ENCODE measurements at regions not wholly inside any gene's neighbourhood (a gene's known extent, or its start where the extent isn't known, plus 50 kb on each side); places are given as distances from the start of the nearest gene placed in this dataset.

DNA sequence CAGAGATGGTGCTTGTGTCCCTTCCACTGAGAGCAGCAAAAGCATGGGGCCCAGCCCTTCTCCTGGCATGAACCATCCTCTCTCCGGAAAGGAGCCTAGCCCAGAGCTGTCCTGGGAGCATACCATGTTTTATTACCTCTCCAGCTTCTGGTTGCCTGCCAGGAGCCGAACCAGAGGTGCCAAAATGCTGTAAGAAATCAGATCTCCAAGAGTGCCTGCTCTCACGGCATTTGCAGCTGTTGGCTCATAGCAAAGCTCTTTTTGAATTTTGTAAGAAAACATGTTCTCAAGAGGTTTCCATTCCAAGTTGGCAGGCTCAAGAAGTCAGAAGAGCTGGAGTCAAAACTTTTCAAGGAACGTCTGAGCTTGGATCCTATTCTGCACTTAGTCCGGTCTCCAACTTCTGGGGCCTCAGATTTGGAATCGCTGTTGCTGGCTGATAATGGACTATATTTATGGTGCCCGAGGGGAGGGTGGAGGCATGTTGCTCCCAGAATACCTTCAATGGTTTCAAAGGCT is 211.7 kb upstream of the MKI67 start:
- H2AFZ ChIP-seq (ENCODE audit: low read length): no peak overlapping the region
- no peak overlapping the region for H3K27ac ChIP-seq (ENCODE audit: extremely low read length, insufficient read depth, low read length)
- H3K27me3 ChIP-seq (ENCODE audit: control insufficient read depth in 1 of 2, insufficient read depth in 2 of 2, low read length in 2 of 2): peaks cover 0 to 4% of the 10 kb centered on the region in 2 experiments; a peak in 1 of 5 replicates
- BruUV-seq (replicated peaks): no TSS peak
- ChIA-PET POLR2A (no interaction called here), CTCF (ENCODE audit: low intra/inter-chr PET ratio, low total read pairs) (no interaction called here)
- no peaks in the 10 kb centered on the region for H3K36me3 ChIP-seq (replicated peaks in 1 of 2; ENCODE audit: control insufficient read depth in 1 of 2, insufficient read depth in 2 of 2, low read length in 2 of 2)
- DNase-seq (ENCODE audit: low spot score) (no peak), FAIRE-seq (no peak), ATAC-seq (no peak)
- no peak overlapping the region for H3K4me3 ChIP-seq (replicated peaks in 1 of 3; ENCODE audit: insufficient read depth in 1 of 3, low read depth in 2 of 3, low read length in 3 of 3)
- in situ Hi-C loops (cut with HindIII; ENCODE audit: extremely low pct_ligation_motif_present, low pct_unique_long_range_greater_than_20kb): no loop called here
- no peaks in the 10 kb centered on the region for H3K9me3 ChIP-seq (ENCODE audit: low read length)
- no peaks in the 10 kb centered on the region for H4K20me1 ChIP-seq (ENCODE audit: insufficient read depth, low read length)
- H3K9ac ChIP-seq (ENCODE audit: insufficient read depth, low read depth, low read length): no peak overlapping the region
- H3K79me2 ChIP-seq (ENCODE audit: insufficient read depth, low read length): no peaks in the 10 kb centered on the region
- H3K4me1 ChIP-seq (ENCODE audit: insufficient read depth, low read length): no peaks in the 10 kb centered on the region
- WGBS (ENCODE audit: low lambda C conversion rate): 0% methylated on average over 6 of the region's 7 CpGs
- H3K4me2 ChIP-seq (ENCODE audit: low read depth, low read length): no peak overlapping the region
- TF ChIP-seq TOE1 (CRISPR knock-in tag; IDR thresholded peaks at IDR 0.05) (no peak), HOXA5 (CRISPR knock-in tag; IDR thresholded peaks at IDR 0.05) (no peak), NR2F2 (IDR thresholded peaks at IDR 0.05; ENCODE audit: borderline replicate concordance, low read depth) (no peak)
- TF ChIP-seq, protein P1, sequence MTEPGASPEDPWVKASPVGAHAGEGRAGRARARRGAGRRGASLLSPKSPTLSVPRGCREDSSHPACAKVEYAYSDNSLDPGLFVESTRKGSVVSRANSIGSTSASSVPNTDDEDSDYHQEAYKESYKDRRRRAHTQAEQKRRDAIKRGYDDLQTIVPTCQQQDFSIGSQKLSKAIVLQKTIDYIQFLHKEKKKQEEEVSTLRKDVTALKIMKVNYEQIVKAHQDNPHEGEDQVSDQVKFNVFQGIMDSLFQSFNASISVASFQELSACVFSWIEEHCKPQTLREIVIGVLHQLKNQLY (CRISPR knock-in tag; IDR thresholded peaks at IDR 0.05): no peak
- TF ChIP-seq, protein P2, sequence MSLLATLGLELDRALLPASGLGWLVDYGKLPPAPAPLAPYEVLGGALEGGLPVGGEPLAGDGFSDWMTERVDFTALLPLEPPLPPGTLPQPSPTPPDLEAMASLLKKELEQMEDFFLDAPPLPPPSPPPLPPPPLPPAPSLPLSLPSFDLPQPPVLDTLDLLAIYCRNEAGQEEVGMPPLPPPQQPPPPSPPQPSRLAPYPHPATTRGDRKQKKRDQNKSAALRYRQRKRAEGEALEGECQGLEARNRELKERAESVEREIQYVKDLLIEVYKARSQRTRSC (CRISPR knock-in tag; IDR thresholded peaks at IDR 0.05; ENCODE audit: low read depth): no peak
- intact Hi-C loops (cut with micrococcal nuclease; ENCODE audit: unreplicated experiment): no loop called here

DNA sequence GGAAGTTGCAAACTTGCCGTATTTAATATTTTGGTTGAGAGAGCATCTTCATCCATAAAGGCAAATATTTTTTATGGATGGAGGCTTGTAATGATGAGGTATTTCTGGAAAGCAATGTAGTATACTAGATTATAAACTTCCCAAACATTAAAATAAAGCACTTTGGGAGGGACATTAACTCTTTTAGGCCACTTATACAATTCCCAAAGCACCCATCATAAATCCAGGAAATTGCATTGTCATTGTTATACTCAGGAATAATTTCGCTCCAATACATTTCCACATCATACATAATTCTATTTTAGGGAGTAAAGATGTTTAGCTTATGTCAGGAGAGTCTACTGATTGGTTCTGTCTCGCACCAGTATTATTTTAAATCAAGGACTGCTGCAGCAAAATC is 212.7 kb upstream of the MKI67 start:
- in situ Hi-C loops (cut with HindIII; ENCODE audit: extremely low pct_ligation_motif_present, low pct_unique_long_range_greater_than_20kb) (no loop called here), intact Hi-C loops (cut with micrococcal nuclease; ENCODE audit: unreplicated experiment) (no loop called here)
- BruUV-seq (replicated peaks): no TSS peak
- no peak for ATAC-seq
- ChIA-PET POLR2A (no interaction called here), CTCF (ENCODE audit: low intra/inter-chr PET ratio, low total read pairs) (no interaction called here)
- DNase-seq (ENCODE audit: low spot score): no peak
- WGBS (ENCODE audit: low lambda C conversion rate): 3% methylated on average over 3 of the region's 3 CpGs
- no peaks in the 10 kb centered on the region for H3K4me1 ChIP-seq (ENCODE audit: insufficient read depth, low read length)
- no peak overlapping the region for H2AFZ ChIP-seq (ENCODE audit: low read length)
- H3K27ac ChIP-seq (ENCODE audit: extremely low read length, insufficient read depth, low read length): no peak overlapping the region
- no peak overlapping the region for H3K9ac ChIP-seq (ENCODE audit: insufficient read depth, low read depth, low read length)
- no peaks in the 10 kb centered on the region for H4K20me1 ChIP-seq (ENCODE audit: insufficient read depth, low read length)
- peaks cover 0 to 4% of the 10 kb centered on the region in 2 experiments; a peak in 1 of 5 replicates for H3K27me3 ChIP-seq (ENCODE audit: control insufficient read depth in 1 of 2, insufficient read depth in 2 of 2, low read length in 2 of 2)
- FAIRE-seq: no peak
- no peaks in the 10 kb centered on the region for H3K9me3 ChIP-seq (ENCODE audit: low read length)
- H3K4me2 ChIP-seq (ENCODE audit: low read depth, low read length): no peak overlapping the region
- 0 out of 2 replicates have a peak, but pooled peaks have one; percentile 20 for TF ChIP-seq NFE2L2 (IDR thresholded peaks at IDR 0.05; ENCODE audit: low read length)
- TF ChIP-seq ZNF556 (CRISPR knock-in tag; IDR thresholded peaks at IDR 0.05; ENCODE audit: borderline replicate concordance): no peak
- TF ChIP-seq, protein P3, sequence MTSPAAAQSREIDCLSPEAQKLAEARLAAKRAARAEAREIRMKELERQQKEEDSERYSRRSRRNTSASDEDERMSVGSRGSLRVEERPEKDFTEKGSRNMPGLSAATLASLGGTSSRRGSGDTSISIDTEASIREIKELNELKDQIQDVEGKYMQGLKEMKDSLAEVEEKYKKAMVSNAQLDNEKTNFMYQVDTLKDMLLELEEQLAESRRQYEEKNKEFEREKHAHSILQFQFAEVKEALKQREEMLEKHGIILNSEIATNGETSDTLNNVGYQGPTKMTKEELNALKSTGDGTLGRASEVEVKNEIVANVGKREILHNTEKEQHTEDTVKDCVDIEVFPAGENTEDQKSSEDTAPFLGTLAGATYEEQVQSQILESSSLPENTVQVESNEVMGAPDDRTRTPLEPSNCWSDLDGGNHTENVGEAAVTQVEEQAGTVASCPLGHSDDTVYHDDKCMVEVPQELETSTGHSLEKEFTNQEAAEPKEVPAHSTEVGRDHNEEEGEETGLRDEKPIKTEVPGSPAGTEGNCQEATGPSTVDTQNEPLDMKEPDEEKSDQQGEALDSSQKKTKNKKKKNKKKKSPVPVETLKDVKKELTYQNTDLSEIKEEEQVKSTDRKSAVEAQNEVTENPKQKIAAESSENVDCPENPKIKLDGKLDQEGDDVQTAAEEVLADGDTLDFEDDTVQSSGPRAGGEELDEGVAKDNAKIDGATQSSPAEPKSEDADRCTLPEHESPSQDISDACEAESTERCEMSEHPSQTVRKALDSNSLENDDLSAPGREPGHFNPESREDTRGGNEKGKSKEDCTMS (CRISPR knock-in tag; conservative IDR thresholded peaks at IDR 0.05): no peak
- TF ChIP-seq FOXM1 (CRISPR knock-in tag; IDR thresholded peaks at IDR 0.05): no peak
- no peaks in the 10 kb centered on the region for H3K36me3 ChIP-seq (replicated peaks in 1 of 2; ENCODE audit: control insufficient read depth in 1 of 2, insufficient read depth in 2 of 2, low read length in 2 of 2)
- no peak overlapping the region for H3K4me3 ChIP-seq (replicated peaks in 1 of 3; ENCODE audit: insufficient read depth in 1 of 3, low read depth in 2 of 3, low read length in 3 of 3)
- H3K79me2 ChIP-seq (ENCODE audit: insufficient read depth, low read length): no peaks in the 10 kb centered on the region

All from HepG2 (cell line).